ENCODE measurements at regions not wholly inside any gene's neighbourhood (a gene's known extent, or its start where the extent isn't known, plus 50 kb on each side); places are given as distances from the start of the nearest gene placed in this dataset.
"Not testable (repeated sequence)": the region's sequence is repeated elsewhere in the genome, so short reads cannot be mapped to it uniquely, and the experiment has no call there.

DNA sequence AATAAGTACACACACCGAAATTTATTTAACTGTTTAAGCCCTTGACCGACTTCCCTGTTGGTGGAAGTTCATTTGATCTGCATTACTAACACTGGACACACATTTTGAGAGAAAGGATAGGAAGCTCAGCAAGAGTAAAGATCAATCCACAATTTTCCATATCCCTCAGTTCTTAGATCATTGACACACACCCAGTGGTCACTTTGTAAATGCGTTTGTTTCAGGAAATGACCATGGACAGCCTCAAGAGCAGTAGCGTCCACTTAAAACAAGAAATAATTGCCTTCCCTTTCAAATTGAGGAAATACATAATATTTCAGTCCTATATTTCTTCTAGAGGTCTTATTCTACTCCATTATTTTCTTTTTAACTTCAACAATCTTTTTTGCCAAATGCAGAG is 511.5 kb upstream of the PTBP2 start:
- H3K9me3 ChIP-seq (ENCODE audit: control insufficient read depth in 3 of 3, low read length in 3 of 3): no peaks in the 10 kb centered on the region
- H3K4me3 ChIP-seq (ENCODE audit: low read length in 3 of 3): no peak overlapping the region
- H3K4me1 ChIP-seq (ENCODE audit: control insufficient read depth in 3 of 3, insufficient read depth in 3 of 3, low read length in 3 of 3): no peaks in the 10 kb centered on the region
- H3K9ac ChIP-seq (ENCODE audit: low read depth in 1 of 3, low read length in 3 of 3): no peak overlapping the region
- no peaks in the 10 kb centered on the region for H3K36me3 ChIP-seq (ENCODE audit: control insufficient read depth in 3 of 3, insufficient read depth in 3 of 3, low read length in 3 of 3)
- H3K27me3 ChIP-seq (ENCODE audit: control insufficient read depth in 3 of 3, insufficient read depth in 3 of 3, low read length in 3 of 3): no peaks in the 10 kb centered on the region
- no peak overlapping the region for H3K27ac ChIP-seq (ENCODE audit: low read depth, low read length)

DNA sequence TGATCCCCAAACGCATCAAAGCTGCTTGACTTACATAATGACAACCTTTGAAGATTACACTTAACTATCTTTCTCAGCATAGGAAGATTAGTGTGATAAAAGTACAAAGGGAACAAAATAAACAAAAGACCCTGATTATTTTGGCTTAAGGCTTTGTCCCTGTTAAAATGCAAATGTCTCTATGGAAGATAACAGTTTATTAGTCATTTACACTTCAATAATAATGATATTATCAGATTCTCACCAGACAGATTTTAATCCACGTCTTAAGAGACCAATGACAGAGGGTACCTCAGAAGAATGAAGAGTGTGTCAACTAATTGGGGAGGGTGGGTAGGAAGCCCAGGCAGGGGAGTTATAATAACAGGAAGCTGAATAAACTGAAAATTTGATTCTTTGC is 510.4 kb upstream of the PTBP2 start:
- no peaks in the 10 kb centered on the region for H3K4me1 ChIP-seq (ENCODE audit: control insufficient read depth in 3 of 3, insufficient read depth in 3 of 3, low read length in 3 of 3)
- H3K27me3 ChIP-seq (ENCODE audit: control insufficient read depth in 3 of 3, insufficient read depth in 3 of 3, low read length in 3 of 3): no peaks in the 10 kb centered on the region
- no peaks in the 10 kb centered on the region for H3K9me3 ChIP-seq (ENCODE audit: control insufficient read depth in 3 of 3, low read length in 3 of 3)

DNA sequence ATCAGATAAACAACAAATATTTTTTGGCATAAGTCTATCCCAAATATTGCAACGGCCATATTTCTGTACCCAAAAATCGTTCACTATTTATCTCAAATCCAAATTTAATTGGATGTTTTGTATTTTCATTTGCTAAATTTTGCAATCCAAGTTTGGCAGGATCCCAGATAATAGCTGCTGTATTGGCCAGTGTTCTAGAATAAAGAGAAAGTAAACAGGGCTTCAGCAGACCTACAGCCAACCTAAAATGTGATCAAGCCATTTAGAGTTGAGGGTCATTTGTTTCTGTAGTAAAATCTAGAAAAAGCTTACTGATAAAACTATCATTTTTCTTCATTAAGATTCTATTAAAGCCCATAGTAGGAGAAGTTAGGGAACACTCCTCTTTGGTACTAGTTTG is 506.6 kb upstream of the PTBP2 start:
- no peak overlapping the region for H3K9ac ChIP-seq (ENCODE audit: low read depth in 1 of 3, low read length in 3 of 3)
- H3K4me1 ChIP-seq (ENCODE audit: control insufficient read depth in 3 of 3, insufficient read depth in 3 of 3, low read length in 3 of 3): no peaks in the 10 kb centered on the region
- H3K4me3 ChIP-seq (ENCODE audit: low read length in 3 of 3): no peak overlapping the region
- no peaks in the 10 kb centered on the region for H3K27me3 ChIP-seq (ENCODE audit: control insufficient read depth in 3 of 3, insufficient read depth in 3 of 3, low read length in 3 of 3)
- no peaks in the 10 kb centered on the region for H3K9me3 ChIP-seq (ENCODE audit: control insufficient read depth in 3 of 3, low read length in 3 of 3)
- H3K36me3 ChIP-seq (ENCODE audit: control insufficient read depth in 3 of 3, insufficient read depth in 3 of 3, low read length in 3 of 3): no peaks in the 10 kb centered on the region
- no peak overlapping the region for H3K27ac ChIP-seq (ENCODE audit: low read depth, low read length)

More for the DNA sequence above, 510.4 kb upstream of the PTBP2 start:
- Histone ChIP-seq H3K36me3 (ENCODE audit: control insufficient read depth in 3 of 3, insufficient read depth in 3 of 3, low read length in 3 of 3) (no peaks in the 10 kb centered on the region), H3K9ac (ENCODE audit: low read depth in 1 of 3, low read length in 3 of 3) (no peak overlapping the region), H3K4me3 (ENCODE audit: low read length in 3 of 3) (no peak overlapping the region), H3K27ac (ENCODE audit: low read depth, low read length) (no peak overlapping the region)

DNA sequence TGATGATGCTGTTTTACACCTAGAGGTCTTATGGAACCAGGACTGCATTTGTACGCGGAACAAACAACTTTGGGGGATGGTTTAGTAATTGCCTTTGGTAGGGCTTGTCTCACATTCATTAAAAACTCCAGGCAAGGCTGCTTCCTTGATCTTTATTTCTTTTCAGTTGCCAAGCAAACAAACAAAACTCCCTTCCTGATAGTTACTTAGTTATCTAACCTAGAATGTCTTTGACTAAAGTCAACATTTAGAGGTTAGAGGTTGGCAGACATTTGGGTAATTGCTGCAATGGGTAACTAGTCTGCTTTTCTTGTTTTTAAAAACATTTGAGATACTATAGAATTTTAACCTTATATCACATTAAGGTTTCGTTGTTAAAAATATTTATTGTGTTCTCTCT is 500.9 kb upstream of the PTBP2 start:
- Histone ChIP-seq H3K36me3 (ENCODE audit: control insufficient read depth in 3 of 3, insufficient read depth in 3 of 3, low read length in 3 of 3) (no peaks in the 10 kb centered on the region), H3K27me3 (ENCODE audit: control insufficient read depth in 3 of 3, insufficient read depth in 3 of 3, low read length in 3 of 3) (no peaks in the 10 kb centered on the region), H3K4me3 (ENCODE audit: low read length in 3 of 3) (no peak overlapping the region), H3K9me3 (ENCODE audit: control insufficient read depth in 3 of 3, low read length in 3 of 3) (no peaks in the 10 kb centered on the region), H3K27ac (ENCODE audit: low read depth, low read length) (no peak overlapping the region), H3K9ac (ENCODE audit: low read depth in 1 of 3, low read length in 3 of 3) (no peak overlapping the region), H3K4me1 (ENCODE audit: control insufficient read depth in 3 of 3, insufficient read depth in 3 of 3, low read length in 3 of 3) (no peaks in the 10 kb centered on the region)

DNA sequence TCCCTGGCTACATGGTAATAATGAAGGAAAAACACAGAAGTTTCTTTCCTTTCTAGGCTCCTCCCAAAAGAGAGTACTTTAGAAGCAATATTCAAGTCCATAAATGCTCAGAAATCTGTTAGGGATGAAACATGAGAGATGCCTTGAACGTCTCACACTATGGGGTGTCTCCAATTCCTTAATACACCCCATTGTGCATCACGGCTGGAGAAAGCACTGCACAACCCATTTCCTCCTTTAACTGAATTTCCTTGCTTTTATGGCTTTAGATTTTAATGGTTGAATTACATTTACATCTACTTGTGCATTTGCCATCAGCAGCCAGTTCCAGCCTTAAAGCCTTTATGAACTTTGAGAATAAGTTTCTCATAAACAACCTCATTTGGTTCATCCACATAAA is 498.9 kb upstream of the PTBP2 start:
- H3K27ac ChIP-seq (ENCODE audit: low read depth, low read length): no peak overlapping the region
- no peaks in the 10 kb centered on the region for H3K4me1 ChIP-seq (ENCODE audit: control insufficient read depth in 3 of 3, insufficient read depth in 3 of 3, low read length in 3 of 3)
- H3K4me3 ChIP-seq (ENCODE audit: low read length in 3 of 3): no peak overlapping the region
- H3K9ac ChIP-seq (ENCODE audit: low read depth in 1 of 3, low read length in 3 of 3): no peak overlapping the region
- no peaks in the 10 kb centered on the region for H3K27me3 ChIP-seq (ENCODE audit: control insufficient read depth in 3 of 3, insufficient read depth in 3 of 3, low read length in 3 of 3)
- no peaks in the 10 kb centered on the region for H3K36me3 ChIP-seq (ENCODE audit: control insufficient read depth in 3 of 3, insufficient read depth in 3 of 3, low read length in 3 of 3)
- no peaks in the 10 kb centered on the region for H3K9me3 ChIP-seq (ENCODE audit: control insufficient read depth in 3 of 3, low read length in 3 of 3)

DNA sequence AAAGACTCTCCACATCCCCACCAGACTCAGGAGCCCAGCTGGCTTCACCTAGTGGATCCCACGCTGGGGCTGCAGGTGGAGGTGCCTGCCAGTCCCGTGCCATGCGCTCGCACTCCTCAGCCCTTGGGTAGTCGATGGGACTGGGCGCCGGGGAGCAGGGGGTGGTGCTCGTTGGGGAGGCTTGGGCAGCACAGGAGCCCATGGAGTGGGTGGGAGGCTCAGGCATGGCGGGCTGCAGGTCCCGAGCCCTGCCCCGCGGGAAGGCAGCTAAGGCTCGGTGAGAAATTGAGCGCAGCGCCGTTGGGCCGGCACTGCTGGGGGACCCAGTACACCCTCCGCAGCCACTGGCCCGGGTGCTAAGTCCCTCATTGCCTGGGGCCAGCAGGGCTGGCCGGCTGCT is 497.4 kb upstream of the PTBP2 start:
- H3K9ac ChIP-seq (ENCODE audit: low read depth in 1 of 3, low read length in 3 of 3): not testable (repeated sequence)

DNA sequence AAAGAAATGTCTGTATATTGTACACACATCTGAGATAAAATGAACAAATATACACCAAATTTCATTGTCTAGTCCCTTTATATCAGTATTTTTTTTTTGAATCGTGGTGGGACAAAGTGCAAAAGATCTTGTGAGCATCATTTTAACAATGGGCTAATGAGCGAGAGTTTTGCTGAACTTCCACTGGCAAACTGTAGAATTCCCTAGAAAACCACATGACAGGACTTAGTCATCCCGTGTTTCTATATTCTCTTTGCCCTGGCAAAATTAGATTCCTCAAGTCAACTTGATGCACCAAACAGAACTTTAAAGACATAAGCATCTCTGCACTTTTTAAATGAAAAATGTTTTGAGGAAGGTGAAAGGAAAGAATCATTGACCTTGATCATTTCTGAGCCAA is 488.2 kb upstream of the PTBP2 start:
- Histone ChIP-seq H3K27me3 (ENCODE audit: control insufficient read depth in 3 of 3, insufficient read depth in 3 of 3, low read length in 3 of 3) (no peaks in the 10 kb centered on the region), H3K27ac (ENCODE audit: low read depth, low read length) (no peak overlapping the region), H3K4me3 (ENCODE audit: low read length in 3 of 3) (no peak overlapping the region), H3K9ac (ENCODE audit: low read depth in 1 of 3, low read length in 3 of 3) (no peak overlapping the region), H3K9me3 (ENCODE audit: control insufficient read depth in 3 of 3, low read length in 3 of 3) (no peaks in the 10 kb centered on the region), H3K4me1 (ENCODE audit: control insufficient read depth in 3 of 3, insufficient read depth in 3 of 3, low read length in 3 of 3) (no peaks in the 10 kb centered on the region), H3K36me3 (ENCODE audit: control insufficient read depth in 3 of 3, insufficient read depth in 3 of 3, low read length in 3 of 3) (no peaks in the 10 kb centered on the region)

More for the DNA sequence above, 497.4 kb upstream of the PTBP2 start:
- H3K9me3 ChIP-seq (ENCODE audit: control insufficient read depth in 3 of 3, low read length in 3 of 3); H3K4me3 ChIP-seq (ENCODE audit: low read length in 3 of 3); H3K36me3 ChIP-seq (ENCODE audit: control insufficient read depth in 3 of 3, insufficient read depth in 3 of 3, low read length in 3 of 3); H3K27ac ChIP-seq (ENCODE audit: low read depth, low read length); H3K4me1 ChIP-seq (ENCODE audit: control insufficient read depth in 3 of 3, insufficient read depth in 3 of 3, low read length in 3 of 3); H3K27me3 ChIP-seq (ENCODE audit: control insufficient read depth in 3 of 3, insufficient read depth in 3 of 3, low read length in 3 of 3): not testable (repeated sequence)

DNA sequence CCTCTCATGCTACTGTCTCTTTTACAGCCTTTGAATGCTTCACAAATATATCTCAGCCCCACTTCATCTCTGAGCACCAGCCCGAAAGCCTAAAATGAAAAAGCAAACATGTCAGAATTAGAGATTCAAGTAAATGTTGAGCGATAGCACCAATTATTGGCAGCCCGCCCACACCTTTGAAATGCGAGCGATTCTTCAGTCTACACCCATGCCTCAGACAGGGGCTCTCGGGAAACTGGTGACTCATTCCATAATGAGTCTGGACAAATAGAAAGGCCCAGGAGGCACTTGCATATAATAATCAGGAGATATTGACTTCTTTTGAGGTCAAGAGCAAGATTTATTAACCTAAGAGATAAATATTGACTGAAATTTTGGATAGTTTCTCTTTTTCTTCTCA is 487.3 kb upstream of the PTBP2 start:
- Histone ChIP-seq H3K36me3 (ENCODE audit: control insufficient read depth in 3 of 3, insufficient read depth in 3 of 3, low read length in 3 of 3) (no peaks in the 10 kb centered on the region), H3K27me3 (ENCODE audit: control insufficient read depth in 3 of 3, insufficient read depth in 3 of 3, low read length in 3 of 3) (no peaks in the 10 kb centered on the region), H3K27ac (ENCODE audit: low read depth, low read length) (no peak overlapping the region)

DNA sequence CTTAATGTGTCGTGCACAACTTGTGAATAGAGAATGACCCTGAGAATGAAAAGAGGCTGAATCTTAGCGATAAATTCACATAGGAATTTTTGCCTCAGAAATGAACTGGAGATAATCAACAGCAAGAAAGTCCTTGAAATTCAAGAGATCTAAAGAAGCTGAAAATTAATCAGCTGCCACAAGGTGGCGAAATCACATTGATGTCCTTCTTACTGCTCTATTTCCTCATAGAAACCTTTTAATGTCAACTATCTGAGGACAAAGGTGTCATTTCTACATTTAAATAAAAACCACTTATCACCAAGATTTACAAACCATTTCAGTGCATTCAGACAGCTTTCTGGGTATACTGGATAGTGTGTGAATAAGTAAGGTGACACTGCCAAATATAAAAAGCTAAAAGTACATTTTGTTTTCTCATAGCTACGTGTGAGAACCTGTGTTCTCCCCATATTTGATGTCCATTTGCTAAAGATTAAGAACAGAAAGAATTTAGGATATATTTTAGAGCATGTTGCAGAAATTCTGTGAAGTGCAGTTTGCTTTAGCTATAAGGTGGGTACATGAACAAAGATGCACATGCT is 485.3 kb upstream of the PTBP2 start:
- H3K27me3 ChIP-seq (ENCODE audit: control insufficient read depth in 3 of 3, insufficient read depth in 3 of 3, low read length in 3 of 3): no peaks in the 10 kb centered on the region
- no peak overlapping the region for H3K27ac ChIP-seq (ENCODE audit: low read depth, low read length)
- H3K36me3 ChIP-seq (ENCODE audit: control insufficient read depth in 3 of 3, insufficient read depth in 3 of 3, low read length in 3 of 3): no peaks in the 10 kb centered on the region
- H3K9me3 ChIP-seq (ENCODE audit: control insufficient read depth in 3 of 3, low read length in 3 of 3): no peaks in the 10 kb centered on the region
- no peak overlapping the region for H3K4me3 ChIP-seq (ENCODE audit: low read length in 3 of 3)
- H3K9ac ChIP-seq (ENCODE audit: low read depth in 1 of 3, low read length in 3 of 3): no peak overlapping the region
- H3K4me1 ChIP-seq (ENCODE audit: control insufficient read depth in 3 of 3, insufficient read depth in 3 of 3, low read length in 3 of 3): no peaks in the 10 kb centered on the region

More for the DNA sequence above, 487.3 kb upstream of the PTBP2 start:
- no peaks in the 10 kb centered on the region for H3K4me1 ChIP-seq (ENCODE audit: control insufficient read depth in 3 of 3, insufficient read depth in 3 of 3, low read length in 3 of 3)
- no peaks in the 10 kb centered on the region for H3K9me3 ChIP-seq (ENCODE audit: control insufficient read depth in 3 of 3, low read length in 3 of 3)
- H3K9ac ChIP-seq (ENCODE audit: low read depth in 1 of 3, low read length in 3 of 3): no peak overlapping the region
- no peak overlapping the region for H3K4me3 ChIP-seq (ENCODE audit: low read length in 3 of 3)

DNA sequence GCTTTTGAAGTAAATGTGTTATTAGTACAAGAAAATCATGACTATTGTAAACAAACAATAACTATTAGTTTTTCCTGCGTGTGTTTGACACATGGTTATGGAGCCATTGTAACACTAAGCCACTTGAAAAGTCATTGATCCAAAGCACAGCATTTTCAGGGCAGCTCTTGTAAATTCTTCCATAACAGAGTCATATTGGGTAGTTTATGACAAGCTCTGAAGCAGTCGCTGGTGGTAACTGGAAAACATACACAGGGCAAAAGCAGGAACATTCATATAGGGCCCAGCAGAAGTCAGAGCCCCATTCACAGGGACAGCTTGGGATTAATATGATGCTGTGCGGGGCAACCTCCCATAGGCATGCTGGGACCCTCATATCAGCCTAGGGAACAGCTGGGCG is 483.2 kb upstream of the PTBP2 start:
- no peaks in the 10 kb centered on the region for H3K9me3 ChIP-seq (ENCODE audit: control insufficient read depth in 3 of 3, low read length in 3 of 3)
- H3K27ac ChIP-seq (ENCODE audit: low read depth, low read length): no peak overlapping the region
- no peak overlapping the region for H3K9ac ChIP-seq (ENCODE audit: low read depth in 1 of 3, low read length in 3 of 3)
- no peak overlapping the region for H3K4me3 ChIP-seq (ENCODE audit: low read length in 3 of 3)
- no peaks in the 10 kb centered on the region for H3K27me3 ChIP-seq (ENCODE audit: control insufficient read depth in 3 of 3, insufficient read depth in 3 of 3, low read length in 3 of 3)
- no peaks in the 10 kb centered on the region for H3K4me1 ChIP-seq (ENCODE audit: control insufficient read depth in 3 of 3, insufficient read depth in 3 of 3, low read length in 3 of 3)
- H3K36me3 ChIP-seq (ENCODE audit: control insufficient read depth in 3 of 3, insufficient read depth in 3 of 3, low read length in 3 of 3): no peaks in the 10 kb centered on the region

DNA sequence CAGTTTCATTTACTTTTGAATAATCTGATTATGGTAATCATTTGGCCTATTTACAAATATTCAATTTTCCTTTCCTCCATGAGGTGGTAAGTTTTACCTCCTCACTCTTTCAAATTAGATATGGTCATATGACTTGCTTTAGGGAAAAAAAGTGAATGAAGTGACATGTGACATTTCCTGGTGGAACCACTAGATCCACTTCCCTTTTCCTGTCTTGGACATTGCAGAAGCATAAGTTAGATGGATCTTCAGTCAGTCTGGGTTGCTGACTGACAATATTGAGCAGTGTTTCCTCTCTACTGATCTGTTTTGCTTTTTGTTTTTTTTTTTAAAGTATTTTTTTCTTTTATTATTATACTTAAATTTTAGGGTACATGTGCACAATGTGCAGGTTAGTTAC is 481.1 kb upstream of the PTBP2 start:
- no peaks in the 10 kb centered on the region for H3K4me1 ChIP-seq (ENCODE audit: control insufficient read depth in 3 of 3, insufficient read depth in 3 of 3, low read length in 3 of 3)
- no peaks in the 10 kb centered on the region for H3K27me3 ChIP-seq (ENCODE audit: control insufficient read depth in 3 of 3, insufficient read depth in 3 of 3, low read length in 3 of 3)
- H3K27ac ChIP-seq (ENCODE audit: low read depth, low read length): no peak overlapping the region
- H3K4me3 ChIP-seq (ENCODE audit: low read length in 3 of 3): no peak overlapping the region
- H3K9me3 ChIP-seq (ENCODE audit: control insufficient read depth in 3 of 3, low read length in 3 of 3): no peaks in the 10 kb centered on the region
- no peak overlapping the region for H3K9ac ChIP-seq (ENCODE audit: low read depth in 1 of 3, low read length in 3 of 3)
- H3K36me3 ChIP-seq (ENCODE audit: control insufficient read depth in 3 of 3, insufficient read depth in 3 of 3, low read length in 3 of 3): no peaks in the 10 kb centered on the region
